WTC11 (cell line): ENCODE measurements at regions not wholly inside any gene's neighbourhood (a gene's known extent, or its start where the extent isn't known, plus 50 kb on each side); places are given as distances from the start of the nearest gene placed in this dataset.

Experiments
- TP53 ChIP-seq: sonication (generic); formaldehyde crosslinking; IDR thresholded peaks from 2 replicates; pipeline ENCODE4 v1.8.1; 2023; ENCODE audit warnings: mild to moderate bottlenecking, missing genetic modification reagents
- TF ChIP-seq, protein P1 (sequence below): fragments of 200-600 bp; IDR thresholded peaks from 2 replicates; pipeline ENCODE4 v1.8.0; 2022; ENCODE audit warnings: antibody characterized with exemption
- TF ChIP-seq, protein P2 (sequence below): sonication (generic); formaldehyde crosslinking; IDR thresholded peaks from 2 replicates; pipeline ENCODE4 v1.8.1; 2023; ENCODE audit warnings: mild to moderate bottlenecking, missing genetic modification reagents, moderate library complexity
- TF ChIP-seq, protein P3 (sequence below): sonication (generic); formaldehyde crosslinking; conservative IDR thresholded peaks from 2 replicates; pipeline ENCODE4 v1.8.1; 2022; ENCODE audit warnings: mild to moderate bottlenecking, missing genetic modification reagents

DNA sequence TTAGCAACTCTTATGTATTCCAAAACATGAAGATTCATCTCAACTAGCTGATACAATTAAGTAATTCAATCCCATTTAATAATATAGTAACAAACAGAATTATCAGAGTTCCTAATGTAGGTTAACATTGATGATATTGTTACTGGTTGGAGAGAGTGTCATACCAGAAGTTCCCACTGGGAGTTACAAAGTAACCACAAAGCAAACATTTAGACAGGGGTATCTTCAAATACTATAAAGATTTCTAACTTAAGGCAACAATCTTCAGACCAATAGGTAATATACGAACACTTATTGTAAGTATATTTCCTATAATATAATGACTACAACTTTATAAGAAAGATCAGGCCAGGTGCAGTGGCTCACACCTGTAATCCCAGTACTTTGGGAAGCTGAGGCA, 1372.9 kb upstream of the PIK3C3 start:
- no peak for TF ChIP-seq TP53 (CRISPR knock-in tag)
- TF ChIP-seq, protein P1, sequence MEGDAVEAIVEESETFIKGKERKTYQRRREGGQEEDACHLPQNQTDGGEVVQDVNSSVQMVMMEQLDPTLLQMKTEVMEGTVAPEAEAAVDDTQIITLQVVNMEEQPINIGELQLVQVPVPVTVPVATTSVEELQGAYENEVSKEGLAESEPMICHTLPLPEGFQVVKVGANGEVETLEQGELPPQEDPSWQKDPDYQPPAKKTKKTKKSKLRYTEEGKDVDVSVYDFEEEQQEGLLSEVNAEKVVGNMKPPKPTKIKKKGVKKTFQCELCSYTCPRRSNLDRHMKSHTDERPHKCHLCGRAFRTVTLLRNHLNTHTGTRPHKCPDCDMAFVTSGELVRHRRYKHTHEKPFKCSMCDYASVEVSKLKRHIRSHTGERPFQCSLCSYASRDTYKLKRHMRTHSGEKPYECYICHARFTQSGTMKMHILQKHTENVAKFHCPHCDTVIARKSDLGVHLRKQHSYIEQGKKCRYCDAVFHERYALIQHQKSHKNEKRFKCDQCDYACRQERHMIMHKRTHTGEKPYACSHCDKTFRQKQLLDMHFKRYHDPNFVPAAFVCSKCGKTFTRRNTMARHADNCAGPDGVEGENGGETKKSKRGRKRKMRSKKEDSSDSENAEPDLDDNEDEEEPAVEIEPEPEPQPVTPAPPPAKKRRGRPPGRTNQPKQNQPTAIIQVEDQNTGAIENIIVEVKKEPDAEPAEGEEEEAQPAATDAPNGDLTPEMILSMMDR, result no peak
- TF ChIP-seq, protein P2, sequence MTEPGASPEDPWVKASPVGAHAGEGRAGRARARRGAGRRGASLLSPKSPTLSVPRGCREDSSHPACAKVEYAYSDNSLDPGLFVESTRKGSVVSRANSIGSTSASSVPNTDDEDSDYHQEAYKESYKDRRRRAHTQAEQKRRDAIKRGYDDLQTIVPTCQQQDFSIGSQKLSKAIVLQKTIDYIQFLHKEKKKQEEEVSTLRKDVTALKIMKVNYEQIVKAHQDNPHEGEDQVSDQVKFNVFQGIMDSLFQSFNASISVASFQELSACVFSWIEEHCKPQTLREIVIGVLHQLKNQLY (CRISPR knock-in tag), result no peak
- TF ChIP-seq, protein P3, sequence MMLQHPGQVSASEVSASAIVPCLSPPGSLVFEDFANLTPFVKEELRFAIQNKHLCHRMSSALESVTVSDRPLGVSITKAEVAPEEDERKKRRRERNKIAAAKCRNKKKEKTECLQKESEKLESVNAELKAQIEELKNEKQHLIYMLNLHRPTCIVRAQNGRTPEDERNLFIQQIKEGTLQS (CRISPR knock-in tag), result no peak
